Pulmonary artery endothelial cell (primary cell): ENCODE measurements at regions not wholly inside any gene's neighbourhood (a gene's known extent, or its start where the extent isn't known, plus 50 kb on each side); places are given as distances from the start of the nearest gene placed in this dataset.
"Not testable (repeated sequence)": the region's sequence is repeated elsewhere in the genome, so short reads cannot be mapped to it uniquely, and the experiment has no call there.

Experiments used
- DNase-seq: peaks from one replicate; pipeline ENCODE4 v3.0.0-alpha.2; 2011; ENCODE audit warnings: low read depth, low spot score

- no peak for DNase-seq
Measured at GRCh38 chr2:189231719-189232323, 52.3 kb upstream of the COL5A2 start.

- no peak for DNase-seq
Measured at GRCh38 chr2:189232759-189233406, 53.3 kb upstream of the COL5A2 start.

GRCh38 chr2:189233527-189233926, 54.0 kb upstream of the COL5A2 start:
- no peak for DNase-seq

GRCh38 chr2:189234991-189235390, 55.4 kb upstream of the COL5A2 start:
- DNase-seq = no peak

- DNase-seq = no peak
Measured at GRCh38 chr2:189236066-189236465, 56.5 kb upstream of the COL5A2 start.

- no peak for DNase-seq
Measured at GRCh38 chr2:189238903-189239302, 59.3 kb upstream of the COL5A2 start.

GRCh38 chr2:189243843-189244242, 64.3 kb upstream of the COL5A2 start:
- not testable (repeated sequence) for DNase-seq

GRCh38 chr2:189247276-189247675, 67.7 kb upstream of the COL5A2 start:
- no peak for DNase-seq

GRCh38 chr2:189248141-189248540, 68.6 kb upstream of the COL5A2 start:
- DNase-seq = no peak

- no peak for DNase-seq
Measured at GRCh38 chr2:189249171-189249570, 69.6 kb upstream of the COL5A2 start.

- DNase-seq = no peak
Measured at GRCh38 chr2:189249901-189250300, 70.3 kb upstream of the COL5A2 start.

- DNase-seq = no peak
Measured at GRCh38 chr2:189252991-189253675, 73.6 kb upstream of the COL5A2 start.

- DNase-seq = no peak
Measured at GRCh38 chr2:189253836-189254235, 74.3 kb upstream of the COL5A2 start.

- DNase-seq = no peak
Measured at GRCh38 chr2:189254268-189254883, 74.8 kb upstream of the COL5A2 start.

GRCh38 chr2:189255711-189256110, 76.2 kb upstream of the COL5A2 start:
- DNase-seq = no peak

- no peak for DNase-seq
Measured at GRCh38 chr2:189258616-189259365, 79.2 kb upstream of the COL5A2 start.

- DNase-seq = no peak
Measured at GRCh38 chr2:189260361-189260814, 80.8 kb upstream of the COL5A2 start.

GRCh38 chr2:189261431-189261841, 81.9 kb upstream of the COL5A2 start:
- peak; percentile 72 for DNase-seq

- DNase-seq = no peak
Measured at GRCh38 chr2:189261916-189262315, 82.4 kb upstream of the COL5A2 start.

- DNase-seq = no peak
Measured at GRCh38 chr2:189265696-189266320, 86.2 kb upstream of the COL5A2 start.

GRCh38 chr2:189267491-189267890, 87.9 kb upstream of the COL5A2 start:
- no peak for DNase-seq
